ENCODE measurements at regions not wholly inside any gene's neighbourhood (a gene's known extent, or its start where the extent isn't known, plus 50 kb on each side); places are given as distances from the start of the nearest gene placed in this dataset.

DNA sequence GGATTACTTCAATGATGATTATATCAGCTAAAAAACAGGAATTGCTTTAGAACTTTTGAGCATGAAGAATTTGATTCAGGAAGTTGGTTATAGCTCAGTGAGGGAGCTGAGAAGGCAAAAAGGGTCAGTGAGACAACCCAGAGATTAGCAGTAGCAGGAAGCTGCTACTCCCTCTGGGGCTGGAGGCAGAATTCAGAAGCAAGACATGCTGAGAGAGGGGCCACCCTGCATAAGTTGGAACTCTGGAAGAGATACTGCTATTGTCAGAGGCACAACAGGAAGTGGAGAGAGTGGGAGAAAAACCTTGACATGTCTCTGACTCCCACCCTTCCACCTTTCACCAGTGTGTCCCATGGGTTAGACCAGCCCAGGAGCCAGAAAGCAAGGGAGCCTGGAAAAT lies 488.7 kb downstream of the ADRA2A start:
- TF ChIP-seq HDGF (IDR thresholded peaks at IDR 0.05), result no peak
- TF ChIP-seq HDAC2 (IDR thresholded peaks at IDR 0.05), result no peak
- TF ChIP-seq, protein P1, sequence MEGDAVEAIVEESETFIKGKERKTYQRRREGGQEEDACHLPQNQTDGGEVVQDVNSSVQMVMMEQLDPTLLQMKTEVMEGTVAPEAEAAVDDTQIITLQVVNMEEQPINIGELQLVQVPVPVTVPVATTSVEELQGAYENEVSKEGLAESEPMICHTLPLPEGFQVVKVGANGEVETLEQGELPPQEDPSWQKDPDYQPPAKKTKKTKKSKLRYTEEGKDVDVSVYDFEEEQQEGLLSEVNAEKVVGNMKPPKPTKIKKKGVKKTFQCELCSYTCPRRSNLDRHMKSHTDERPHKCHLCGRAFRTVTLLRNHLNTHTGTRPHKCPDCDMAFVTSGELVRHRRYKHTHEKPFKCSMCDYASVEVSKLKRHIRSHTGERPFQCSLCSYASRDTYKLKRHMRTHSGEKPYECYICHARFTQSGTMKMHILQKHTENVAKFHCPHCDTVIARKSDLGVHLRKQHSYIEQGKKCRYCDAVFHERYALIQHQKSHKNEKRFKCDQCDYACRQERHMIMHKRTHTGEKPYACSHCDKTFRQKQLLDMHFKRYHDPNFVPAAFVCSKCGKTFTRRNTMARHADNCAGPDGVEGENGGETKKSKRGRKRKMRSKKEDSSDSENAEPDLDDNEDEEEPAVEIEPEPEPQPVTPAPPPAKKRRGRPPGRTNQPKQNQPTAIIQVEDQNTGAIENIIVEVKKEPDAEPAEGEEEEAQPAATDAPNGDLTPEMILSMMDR (IDR thresholded peaks at IDR 0.05 in 2 of 3, conservative IDR thresholded peaks at IDR 0.05 in 1 of 3; ENCODE audit: control insufficient read depth in 2 of 3, extremely low read depth in 1 of 3, insufficient read depth in 1 of 3, low read depth in 3 of 3, low read length in 3 of 3), result no peak
- TF ChIP-seq SMAD1 (IDR thresholded peaks at IDR 0.05; ENCODE audit: low read depth, partially characterized antibody), result no peak
- TF ChIP-seq, protein P2, sequence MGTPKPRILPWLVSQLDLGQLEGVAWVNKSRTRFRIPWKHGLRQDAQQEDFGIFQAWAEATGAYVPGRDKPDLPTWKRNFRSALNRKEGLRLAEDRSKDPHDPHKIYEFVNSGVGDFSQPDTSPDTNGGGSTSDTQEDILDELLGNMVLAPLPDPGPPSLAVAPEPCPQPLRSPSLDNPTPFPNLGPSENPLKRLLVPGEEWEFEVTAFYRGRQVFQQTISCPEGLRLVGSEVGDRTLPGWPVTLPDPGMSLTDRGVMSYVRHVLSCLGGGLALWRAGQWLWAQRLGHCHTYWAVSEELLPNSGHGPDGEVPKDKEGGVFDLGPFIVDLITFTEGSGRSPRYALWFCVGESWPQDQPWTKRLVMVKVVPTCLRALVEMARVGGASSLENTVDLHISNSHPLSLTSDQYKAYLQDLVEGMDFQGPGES (IDR thresholded peaks at IDR 0.05), result no peak
- TF ChIP-seq TCF12 (IDR thresholded peaks at IDR 0.05; ENCODE audit: low read depth, low read length), result no peak
- no peak for TF ChIP-seq CREB1 (IDR thresholded peaks at IDR 0.05; ENCODE audit: low read depth)
